PFSK-1 (cell line): ENCODE measurements at regions not wholly inside any gene's neighbourhood (a gene's known extent, or its start where the extent isn't known, plus 50 kb on each side); places are given as distances from the start of the nearest gene placed in this dataset.

Experiments used
- POLR2AphosphoS5 ChIP-seq: IDR thresholded peaks from 2 replicates; pipeline ENCODE4 v1.6.1; 2012; ENCODE audit warnings: low read depth, mild to moderate bottlenecking, control low read depth, low read length, moderate library complexity
- TAF1 ChIP-seq: IDR thresholded peaks from 2 replicates; pipeline ENCODE4 v1.6.1; 2012; ENCODE audit warnings: low read length, control low read depth, borderline replicate concordance; ENCODE audit not compliant: insufficient read depth
- TF ChIP-seq, protein P1 (sequence below), 2 experiments: IDR thresholded peaks; 2 replicates each; pipeline versions ENCODE4 v1.6.1 to v1.8.0; 2011 to 2012; ENCODE audit warnings: low read depth in 2 of 2, low read length in 2 of 2, control low read depth in 1 of 2, inconsistent platforms in 1 of 2, mild to moderate bottlenecking in 1 of 2, moderate library complexity in 1 of 2; ENCODE audit not compliant: insufficient read depth in 1 of 2

DNA sequence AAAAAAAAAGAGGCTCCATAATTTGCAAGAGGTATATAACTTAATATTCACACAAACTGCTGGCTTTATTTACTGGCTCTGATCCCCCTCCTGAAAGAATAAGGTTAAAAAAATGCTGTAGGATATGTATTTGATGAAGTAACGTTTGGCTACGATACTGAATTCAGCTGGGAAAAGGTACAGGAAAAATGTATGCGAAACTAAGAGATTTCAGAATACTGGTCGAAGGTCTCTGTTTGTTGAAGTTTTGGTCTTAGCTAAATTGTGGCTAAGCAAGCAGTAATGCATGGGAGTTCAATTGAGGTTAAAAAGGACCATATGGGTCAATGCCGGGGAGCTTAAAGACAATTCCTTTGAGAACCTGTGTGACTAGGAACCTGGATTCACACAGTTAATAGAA lies 355.5 kb upstream of the NCAM2 start:
- TF ChIP-seq POLR2AphosphoS5 (no peak), TAF1 (no peak)
- TF ChIP-seq, protein P1, sequence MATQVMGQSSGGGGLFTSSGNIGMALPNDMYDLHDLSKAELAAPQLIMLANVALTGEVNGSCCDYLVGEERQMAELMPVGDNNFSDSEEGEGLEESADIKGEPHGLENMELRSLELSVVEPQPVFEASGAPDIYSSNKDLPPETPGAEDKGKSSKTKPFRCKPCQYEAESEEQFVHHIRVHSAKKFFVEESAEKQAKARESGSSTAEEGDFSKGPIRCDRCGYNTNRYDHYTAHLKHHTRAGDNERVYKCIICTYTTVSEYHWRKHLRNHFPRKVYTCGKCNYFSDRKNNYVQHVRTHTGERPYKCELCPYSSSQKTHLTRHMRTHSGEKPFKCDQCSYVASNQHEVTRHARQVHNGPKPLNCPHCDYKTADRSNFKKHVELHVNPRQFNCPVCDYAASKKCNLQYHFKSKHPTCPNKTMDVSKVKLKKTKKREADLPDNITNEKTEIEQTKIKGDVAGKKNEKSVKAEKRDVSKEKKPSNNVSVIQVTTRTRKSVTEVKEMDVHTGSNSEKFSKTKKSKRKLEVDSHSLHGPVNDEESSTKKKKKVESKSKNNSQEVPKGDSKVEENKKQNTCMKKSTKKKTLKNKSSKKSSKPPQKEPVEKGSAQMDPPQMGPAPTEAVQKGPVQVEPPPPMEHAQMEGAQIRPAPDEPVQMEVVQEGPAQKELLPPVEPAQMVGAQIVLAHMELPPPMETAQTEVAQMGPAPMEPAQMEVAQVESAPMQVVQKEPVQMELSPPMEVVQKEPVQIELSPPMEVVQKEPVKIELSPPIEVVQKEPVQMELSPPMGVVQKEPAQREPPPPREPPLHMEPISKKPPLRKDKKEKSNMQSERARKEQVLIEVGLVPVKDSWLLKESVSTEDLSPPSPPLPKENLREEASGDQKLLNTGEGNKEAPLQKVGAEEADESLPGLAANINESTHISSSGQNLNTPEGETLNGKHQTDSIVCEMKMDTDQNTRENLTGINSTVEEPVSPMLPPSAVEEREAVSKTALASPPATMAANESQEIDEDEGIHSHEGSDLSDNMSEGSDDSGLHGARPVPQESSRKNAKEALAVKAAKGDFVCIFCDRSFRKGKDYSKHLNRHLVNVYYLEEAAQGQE (IDR thresholded peaks at IDR 0.05; ENCODE audit: insufficient read depth in 1 of 2, low read depth in 2 of 2, low read length in 2 of 2), result no peak
